NB4 (cell line): ENCODE measurements at regions not wholly inside any gene's neighbourhood (a gene's known extent, or its start where the extent isn't known, plus 50 kb on each side); places are given as distances from the start of the nearest gene placed in this dataset.

Source experiments
- DNase-seq: peaks from one replicate; pipeline ENCODE4 v3.0.0; 2010; ENCODE audit warnings: low read depth
- H3K4me3 ChIP-seq: one replicate; pipeline ENCODE4 v1.5.1; 2011; ENCODE audit warnings: mild to moderate bottlenecking, low read depth, low read length, moderate library complexity
- CTCF ChIP-seq: IDR thresholded peaks from one replicate; pipeline ENCODE4 v1.5.1; 2012; ENCODE audit warnings: low read depth, low read length
- MYC ChIP-seq: IDR thresholded peaks from 2 replicates; pipeline ENCODE4 v1.6.1; 2011; ENCODE audit warnings: low read depth, low read length
- POLR2A ChIP-seq: IDR thresholded peaks from 2 replicates; pipeline ENCODE4 v1.6.1; 2011; ENCODE audit warnings: mild to moderate bottlenecking; ENCODE audit not compliant: insufficient read length; ENCODE audit errors: extremely low read depth
- TF ChIP-seq, protein P1 (sequence below): IDR thresholded peaks from 2 replicates; pipeline ENCODE4 v1.6.1; 2011; ENCODE audit warnings: low read depth, low read length

- H3K4me3 ChIP-seq, result no peak overlapping the region
- TF ChIP-seq CTCF, result no peak
- no peak for TF ChIP-seq MYC
- no peak for TF ChIP-seq POLR2A
- TF ChIP-seq, protein P1, sequence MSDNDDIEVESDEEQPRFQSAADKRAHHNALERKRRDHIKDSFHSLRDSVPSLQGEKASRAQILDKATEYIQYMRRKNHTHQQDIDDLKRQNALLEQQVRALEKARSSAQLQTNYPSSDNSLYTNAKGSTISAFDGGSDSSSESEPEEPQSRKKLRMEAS, result no peak
- no peak for DNase-seq
These were observed 118.3 kb upstream of the MTHFD1L start for GRCh38 chr6:150747155-150747554.

- no peak for DNase-seq
- H3K4me3 ChIP-seq, result no peak overlapping the region
These were observed 116.3 kb upstream of the MTHFD1L start for GRCh38 chr6:150749091-150749670.

GRCh38 chr6:150751296-150751695 is 114.2 kb upstream of the MTHFD1L start:
- DNase-seq, result no peak
- no peak overlapping the region for H3K4me3 ChIP-seq
- TF ChIP-seq MYC (no peak), CTCF (no peak), POLR2A (no peak)
- TF ChIP-seq, protein P1, result no peak

More at GRCh38 chr6:150749091-150749670, 116.3 kb upstream of the MTHFD1L start:
- no peak for TF ChIP-seq POLR2A

DNA sequence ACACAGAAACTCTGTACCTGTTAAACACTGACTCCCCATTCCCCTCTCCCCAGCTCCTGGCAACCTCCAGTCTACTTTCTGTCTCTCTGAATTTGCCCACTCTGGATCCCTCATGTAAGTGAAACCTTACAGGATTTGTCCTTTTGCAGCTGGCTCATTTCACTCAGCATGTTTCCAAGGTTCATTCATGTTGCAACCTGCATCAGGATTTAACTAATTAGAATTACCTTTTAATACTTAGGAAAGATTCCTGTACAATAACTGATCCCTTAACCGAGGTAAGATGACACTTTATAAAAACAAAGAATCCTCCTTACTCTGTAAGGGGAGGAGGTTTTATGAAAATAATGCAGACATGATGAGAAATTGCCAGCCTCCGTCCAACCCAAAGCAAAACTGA is 113.1 kb upstream of the MTHFD1L start:
- H3K4me3 ChIP-seq, result no peak overlapping the region
- TF ChIP-seq POLR2A (no peak), CTCF (no peak), MYC (no peak)
- TF ChIP-seq, protein P1, result no peak
- no peak for DNase-seq

GRCh38 chr6:150753371-150754064 is 112.0 kb upstream of the MTHFD1L start:
- no peak overlapping the region for H3K4me3 ChIP-seq
- no peak for DNase-seq

More at GRCh38 chr6:150753371-150754064, 112.0 kb upstream of the MTHFD1L start:
- TF ChIP-seq, protein P1, result no peak
- TF ChIP-seq CTCF (no peak), MYC (no peak)
